SK-N-SH treated with all-trans-retinoic acid at 6 μM for 48 hours (cell line): ENCODE measurements at regions not wholly inside any gene's neighbourhood (a gene's known extent, or its start where the extent isn't known, plus 50 kb on each side); places are given as distances from the start of the nearest gene placed in this dataset.

Source experiments
- ATAC-seq: fragments of 200-7000 bp; cut with Tn5 transposase; 3 replicates; pipeline ENCODE4 v1.9.1; 2020; ENCODE audit warnings: mild to moderate bottlenecking, moderate library complexity
- ARNTL ChIP-seq: fragments of 450-650 bp; formaldehyde crosslinking; IDR thresholded peaks from 2 replicates; pipeline ENCODE4 v1.5.0; 2020; ENCODE audit warnings: low read depth, mild to moderate bottlenecking, moderate library complexity, borderline replicate concordance
- BACH2 ChIP-seq: fragments of 250-450 bp; sonication (Bioruptor Pico); IDR thresholded peaks from 2 replicates; pipeline ENCODE4 v1.9.0; 2021; ENCODE audit warnings: mild to moderate bottlenecking, borderline replicate concordance
- CREB5 ChIP-seq: fragments of 250-450 bp; sonication (Bioruptor Pico); IDR thresholded peaks from 2 replicates; pipeline ENCODE4 v1.5.1; 2020; ENCODE audit warnings: low read depth, mild to moderate bottlenecking, moderate library complexity
- CSDC2 ChIP-seq: fragments of 250-450 bp; sonication (Bioruptor Pico); IDR thresholded peaks from 2 replicates; pipeline ENCODE4 v1.5.0; 2020; ENCODE audit warnings: mild to moderate bottlenecking, moderate library complexity
- CSRNP3 ChIP-seq: fragments of 250-450 bp; sonication (Bioruptor Pico); IDR thresholded peaks from 2 replicates; pipeline ENCODE4 v1.5.1; 2021; ENCODE audit warnings: mild to moderate bottlenecking, moderate library complexity
- ESRRG ChIP-seq: fragments of 250-450 bp; sonication (Bioruptor Pico); IDR thresholded peaks from 2 replicates; pipeline ENCODE4 v1.6.1; 2021; ENCODE audit warnings: mild to moderate bottlenecking
- ISL1 ChIP-seq: fragments of 250-450 bp; sonication (Bioruptor Pico); IDR thresholded peaks from 2 replicates; pipeline ENCODE4 v2.1.2; 2022; ENCODE audit warnings: mild to moderate bottlenecking, moderate library complexity
- PATZ1 ChIP-seq: fragments of 250-450 bp; sonication (Bioruptor Pico); IDR thresholded peaks from 2 replicates; pipeline ENCODE4 v1.8.0; 2020; ENCODE audit warnings: mild to moderate bottlenecking, moderate library complexity, borderline replicate concordance
- POU6F1 ChIP-seq: fragments of 250-450 bp; sonication (Bioruptor Pico); IDR thresholded peaks from 2 replicates; pipeline ENCODE4 v1.8.0; 2021; ENCODE audit warnings: low read depth, mild to moderate bottlenecking, moderate library complexity, borderline replicate concordance
- PPARA ChIP-seq: fragments of 250-450 bp; sonication (Bioruptor Pico); IDR thresholded peaks from 2 replicates; pipeline ENCODE4 v1.5.0; 2020; ENCODE audit warnings: mild to moderate bottlenecking, borderline replicate concordance
- RARB ChIP-seq: fragments of 250-450 bp; sonication (Bioruptor Pico); IDR thresholded peaks from 2 replicates; pipeline ENCODE4 v1.8.0; 2021; ENCODE audit warnings: mild to moderate bottlenecking, moderate library complexity
- SNAI2 ChIP-seq: fragments of 250-450 bp; sonication (Bioruptor Pico); IDR thresholded peaks from 2 replicates; pipeline ENCODE4 v1.5.0; 2020; ENCODE audit warnings: mild to moderate bottlenecking, moderate library complexity
- TOX ChIP-seq: fragments of 250-450 bp; sonication (Bioruptor Pico); IDR thresholded peaks from 2 replicates; pipeline ENCODE4 v1.8.0; 2021; ENCODE audit warnings: mild to moderate bottlenecking, moderate library complexity, borderline replicate concordance
- TSHZ2 ChIP-seq: fragments of 250-450 bp; sonication (Bioruptor Pico); IDR thresholded peaks from 2 replicates; pipeline ENCODE4 v1.5.0; 2020; ENCODE audit warnings: mild to moderate bottlenecking, moderate library complexity
- ZFP3 ChIP-seq: fragments of 250-450 bp; sonication (Bioruptor Pico); IDR thresholded peaks from 2 replicates; pipeline ENCODE4 v1.5.0; 2020; ENCODE audit warnings: mild to moderate bottlenecking, moderate library complexity
- ZFP30 ChIP-seq: fragments of 450-650 bp; formaldehyde crosslinking; IDR thresholded peaks from 2 replicates; pipeline ENCODE4 v1.5.0; 2022; ENCODE audit warnings: mild to moderate bottlenecking, moderate library complexity
- ZNF565 ChIP-seq: fragments of 450-650 bp; formaldehyde crosslinking; conservative IDR thresholded peaks from 2 replicates; pipeline ENCODE4 v1.5.0; 2020; ENCODE audit warnings: low read depth, mild to moderate bottlenecking, moderate library complexity
- ZNF8 ChIP-seq: fragments of 450-650 bp; formaldehyde crosslinking; IDR thresholded peaks from 2 replicates; pipeline ENCODE4 v1.5.0; 2020; ENCODE audit warnings: mild to moderate bottlenecking, moderate library complexity

GRCh38 chr3:72255791-72256559, 471.0 kb upstream of the PROK2 start (continued):
- TF ChIP-seq PATZ1 (CRISPR knock-in tag) (no peak), ZNF565 (CRISPR knock-in tag) (no peak), TSHZ2 (CRISPR knock-in tag) (peak; percentile 67)

- TF ChIP-seq SNAI2 (CRISPR knock-in tag) (no peak), ZFP3 (CRISPR knock-in tag) (no peak), PPARA (CRISPR knock-in tag) (no peak), PATZ1 (CRISPR knock-in tag) (no peak), ZFP30 (CRISPR knock-in tag) (no peak), CREB5 (no peak), CSRNP3 (no peak), CSDC2 (CRISPR knock-in tag) (no peak)
- peak; percentile 66 for ATAC-seq
Measured at GRCh38 chr3:72255191-72255590, 470.2 kb upstream of the PROK2 start.

- no peak for ATAC-seq
- TF ChIP-seq POU6F1 = no peak
- no peak for TF ChIP-seq RARB (CRISPR knock-in tag)
- TF ChIP-seq BACH2 = no peak
- no peak for TF ChIP-seq ISL1 (CRISPR knock-in tag)
- TF ChIP-seq ESRRG (CRISPR knock-in tag) = no peak
- TF ChIP-seq SNAI2 (CRISPR knock-in tag) = no peak
- no peak for TF ChIP-seq CSDC2 (CRISPR knock-in tag)
- TF ChIP-seq ZNF8 (CRISPR knock-in tag) = no peak
Measured at GRCh38 chr3:72254483-72254882, 469.5 kb upstream of the PROK2 start.

- ATAC-seq = no peak
- TF ChIP-seq ZNF8 (CRISPR knock-in tag) (no peak), TOX (CRISPR knock-in tag) (no peak), CSDC2 (CRISPR knock-in tag) (no peak), ZNF565 (CRISPR knock-in tag) (no peak), PATZ1 (CRISPR knock-in tag) (no peak), CREB5 (no peak), ESRRG (CRISPR knock-in tag) (no peak), CSRNP3 (no peak), SNAI2 (CRISPR knock-in tag) (no peak), ZFP30 (CRISPR knock-in tag) (no peak), RARB (CRISPR knock-in tag) (no peak), ARNTL (CRISPR knock-in tag) (no peak)
Measured at GRCh38 chr3:72250725-72251124, 465.8 kb upstream of the PROK2 start.
